ENCODE measurements at regions not wholly inside any gene's neighbourhood (a gene's known extent, or its start where the extent isn't known, plus 50 kb on each side); places are given as distances from the start of the nearest gene placed in this dataset.

GRCh38 chr2:207320381-207321159 is 154.8 kb upstream of the KLF7 start:
- H3K4me3 ChIP-seq (ENCODE audit: control extremely low read depth in 1 of 5, extremely low read depth in 1 of 5, insufficient read depth in 1 of 5, low read depth in 2 of 5, low read length in 4 of 5), result no peak overlapping the region
- TF ChIP-seq CTCF (IDR thresholded peaks at IDR 0.05) (no peak), EZH2 (IDR thresholded peaks at IDR 0.05; ENCODE audit: borderline replicate concordance, insufficient read depth, low read depth, low read length, poor library complexity, severe bottlenecking) (no peak)
- H3K27me3 Mint-ChIP-seq, result peaks cover 4% of the 10 kb centered on the region
- CTCF ChIA-PET, result no interaction called here
- no peak overlapping the region for H2AFZ ChIP-seq (ENCODE audit: insufficient read depth, low read depth, low read length, poor library complexity, severe bottlenecking)
- H3K4me1 ChIP-seq (ENCODE audit: control insufficient read depth in 2 of 2, insufficient read depth in 2 of 2, low read length in 2 of 2), result peaks cover 0 to 2% of the 10 kb centered on the region in 2 donors
- no peaks in the 10 kb centered on the region for H3K27me3 ChIP-seq (replicated peaks in 1 of 4; ENCODE audit: control extremely low read depth in 1 of 4, control insufficient read depth in 3 of 4, insufficient read depth in 4 of 4, low read length in 3 of 4)
- WGBS (ENCODE audit: insufficient coverage), result 90% methylated on average over 2 of the region's 5 CpGs
- H3K9ac ChIP-seq (ENCODE audit: low read length), result no peak overlapping the region
- H3K36me3 ChIP-seq (replicated peaks in 1 of 2; ENCODE audit: control extremely low read depth in 1 of 2, control insufficient read depth in 1 of 2, extremely low read depth in 1 of 2, insufficient read depth in 2 of 2, low read length in 1 of 2), result no peaks in the 10 kb centered on the region
- no peak overlapping the region for H3K27ac ChIP-seq (ENCODE audit: low read length in 2 of 2)
- H3K4me2 ChIP-seq (replicated peaks; ENCODE audit: low read depth, low read length, poor library complexity, severe bottlenecking), result no peak overlapping the region
- POLR2A ChIA-PET, result no interaction called here
- H3K4me1 Mint-ChIP-seq, result peaks cover 7% of the 10 kb centered on the region
- H3K4me3 Mint-ChIP-seq, result no peak overlapping the region
- intact Hi-C loops (cut with micrococcal nuclease), result no loop called here
- no peaks in the 10 kb centered on the region for H4K20me1 ChIP-seq (ENCODE audit: control insufficient read depth, insufficient read depth, low read length, poor library complexity, severe bottlenecking)
- no peak for ATAC-seq (ENCODE audit: low read depth)
- H3K27ac Mint-ChIP-seq, result no peak overlapping the region
- no peaks in the 10 kb centered on the region for H3K9me3 ChIP-seq (ENCODE audit: control extremely low read depth in 1 of 3, control insufficient read depth in 2 of 3, insufficient read depth in 1 of 3, low read length in 2 of 3)
- DNase-seq, result no peak
- H3K79me2 ChIP-seq (ENCODE audit: control insufficient read depth, insufficient read depth, low read length), result no peaks in the 10 kb centered on the region
- H3K9me3 Mint-ChIP-seq (ENCODE audit: insufficient read depth), result no peaks in the 10 kb centered on the region

GRCh38 chr2:207321514-207321913 is 155.8 kb upstream of the KLF7 start:
- Histone ChIP-seq H3K27ac (ENCODE audit: low read length in 2 of 2) (no peak overlapping the region), H3K79me2 (ENCODE audit: control insufficient read depth, insufficient read depth, low read length) (no peaks in the 10 kb centered on the region), H4K20me1 (ENCODE audit: control insufficient read depth, insufficient read depth, low read length, poor library complexity, severe bottlenecking) (no peaks in the 10 kb centered on the region), H3K27me3 (replicated peaks in 1 of 4; ENCODE audit: control extremely low read depth in 1 of 4, control insufficient read depth in 3 of 4, insufficient read depth in 4 of 4, low read length in 3 of 4) (no peaks in the 10 kb centered on the region), H3K4me3 (ENCODE audit: control extremely low read depth in 1 of 5, extremely low read depth in 1 of 5, insufficient read depth in 1 of 5, low read depth in 2 of 5, low read length in 4 of 5) (no peak overlapping the region), H3K9me3 (ENCODE audit: control extremely low read depth in 1 of 3, control insufficient read depth in 2 of 3, insufficient read depth in 1 of 3, low read length in 2 of 3) (no peaks in the 10 kb centered on the region), H3K36me3 (replicated peaks in 1 of 2; ENCODE audit: control extremely low read depth in 1 of 2, control insufficient read depth in 1 of 2, extremely low read depth in 1 of 2, insufficient read depth in 2 of 2, low read length in 1 of 2) (no peaks in the 10 kb centered on the region), H3K4me2 (replicated peaks; ENCODE audit: low read depth, low read length, poor library complexity, severe bottlenecking) (no peak overlapping the region), H3K4me1 (ENCODE audit: control insufficient read depth in 2 of 2, insufficient read depth in 2 of 2, low read length in 2 of 2) (peaks cover 0 to 2% of the 10 kb centered on the region in 2 donors), H2AFZ (ENCODE audit: insufficient read depth, low read depth, low read length, poor library complexity, severe bottlenecking) (no peak overlapping the region), H3K9ac (ENCODE audit: low read length) (no peak overlapping the region)
- intact Hi-C loops (cut with micrococcal nuclease), result no loop called here
- WGBS (ENCODE audit: insufficient coverage), result no CpG with 5 or more reads among the region's 1 CpG
- ChIA-PET CTCF (no interaction called here), POLR2A (no interaction called here)
- Mint-ChIP-seq H3K4me1 (peaks cover 7% of the 10 kb centered on the region), H3K27ac (no peak overlapping the region), H3K27me3 (peaks cover 4% of the 10 kb centered on the region), H3K4me3 (no peak overlapping the region), H3K9me3 (ENCODE audit: insufficient read depth) (no peaks in the 10 kb centered on the region)
- ATAC-seq (ENCODE audit: low read depth), result no peak
- TF ChIP-seq EZH2 (IDR thresholded peaks at IDR 0.05; ENCODE audit: borderline replicate concordance, insufficient read depth, low read depth, low read length, poor library complexity, severe bottlenecking) (no peak), CTCF (IDR thresholded peaks at IDR 0.05) (no peak)
- DNase-seq, result no peak

Measured in B cell (primary cell).